ENCODE measurements at regions not wholly inside any gene's neighbourhood (a gene's known extent, or its start where the extent isn't known, plus 50 kb on each side); places are given as distances from the start of the nearest gene placed in this dataset.

GRCh38 chr9:87122947-87123685 is 175.8 kb upstream of the GAS1 start:
- DNase-seq, result no peak

GRCh38 chr9:87123830-87124229 is 176.5 kb upstream of the GAS1 start:
- DNase-seq, result no peak

GRCh38 chr9:87125819-87126218 is 178.5 kb upstream of the GAS1 start:
- DNase-seq, result no peak

- DNase-seq, result no peak
These were observed 180.2 kb upstream of the GAS1 start for GRCh38 chr9:87127543-87127942.

GRCh38 chr9:87127978-87128614 is 180.8 kb upstream of the GAS1 start:
- DNase-seq, result no peak

GRCh38 chr9:87128844-87129493 is 181.7 kb upstream of the GAS1 start:
- DNase-seq, result no peak

- no peak for DNase-seq
These were observed 187.8 kb upstream of the GAS1 start for GRCh38 chr9:87135074-87135473.

- no peak for DNase-seq
These were observed 190.4 kb upstream of the GAS1 start for GRCh38 chr9:87137718-87138117.

- no peak for DNase-seq
These were observed 191.1 kb upstream of the GAS1 start for GRCh38 chr9:87138128-87139040.

GRCh38 chr9:87139099-87139730 is 191.9 kb upstream of the GAS1 start:
- no peak for DNase-seq

- DNase-seq, result no peak
These were observed 192.8 kb upstream of the GAS1 start for GRCh38 chr9:87140142-87140541.

GRCh38 chr9:87140605-87141109 is 193.4 kb upstream of the GAS1 start:
- no peak for DNase-seq

GRCh38 chr9:87141124-87141523 is 193.8 kb upstream of the GAS1 start:
- DNase-seq, result no peak

GRCh38 chr9:87146933-87147332 is 199.6 kb upstream of the GAS1 start:
- no peak for DNase-seq

GRCh38 chr9:87147839-87148238 is 200.5 kb upstream of the GAS1 start:
- no peak for DNase-seq

- DNase-seq, result peak in 1 of 2 experiments; percentile 2
These were observed 201.2 kb upstream of the GAS1 start for GRCh38 chr9:87148331-87149104.

- DNase-seq, result no peak
These were observed 202.5 kb upstream of the GAS1 start for GRCh38 chr9:87149799-87150198.

- DNase-seq, result no peak
These were observed 204.9 kb upstream of the GAS1 start for GRCh38 chr9:87152256-87152655.

- DNase-seq, result no peak
These were observed 208.9 kb upstream of the GAS1 start for GRCh38 chr9:87156247-87156646.

GRCh38 chr9:87157366-87158031 is 210.2 kb upstream of the GAS1 start:
- DNase-seq, result no peak

- DNase-seq, result no peak
These were observed 211.5 kb upstream of the GAS1 start for GRCh38 chr9:87158765-87159164.
